Fibroblast of the aortic adventitia (primary cell): ENCODE measurements at regions not wholly inside any gene's neighbourhood (a gene's known extent, or its start where the extent isn't known, plus 50 kb on each side); places are given as distances from the start of the nearest gene placed in this dataset.

Experiments
- DNase-seq: peaks from one replicate; pipeline ENCODE4 v3.0.0-alpha.2; 2010; ENCODE audit warnings: low read depth
- H3K4me3 ChIP-seq: 2 replicates; pipeline ENCODE4 v1.5.1; 2011; ENCODE audit warnings: low read depth, mild to moderate bottlenecking, control low read depth, low read length, moderate library complexity
- TF ChIP-seq, protein P1 (sequence below): IDR thresholded peaks from 2 replicates; pipeline ENCODE4 v1.5.1; 2011; ENCODE audit warnings: mild to moderate bottlenecking, low read length, control low read depth, inconsistent platforms; ENCODE audit not compliant: insufficient read depth

DNA sequence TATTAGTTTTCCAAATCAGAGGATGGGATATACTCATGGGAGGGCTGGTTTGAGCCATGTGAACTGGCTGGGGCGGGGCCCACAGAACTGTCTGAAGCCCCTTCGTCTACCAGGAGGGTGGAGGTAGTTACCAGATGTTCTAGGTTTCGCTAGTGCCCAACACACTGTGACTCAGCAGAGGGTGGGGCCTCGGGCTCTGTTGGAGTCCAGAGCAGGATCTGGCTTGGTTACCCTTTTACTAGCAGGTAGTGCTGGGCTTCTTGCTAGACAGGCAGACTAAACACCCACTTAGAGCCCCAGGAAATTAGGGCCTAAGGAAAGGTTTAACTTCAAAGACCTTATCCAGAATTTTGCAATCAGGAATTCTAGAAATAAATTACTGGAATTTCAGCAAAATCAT, 56.2 kb upstream of the CHRDL1 start:
- H3K4me3 ChIP-seq, result no peak overlapping the region
- peak; percentile 24 for DNase-seq
- TF ChIP-seq, protein P1, sequence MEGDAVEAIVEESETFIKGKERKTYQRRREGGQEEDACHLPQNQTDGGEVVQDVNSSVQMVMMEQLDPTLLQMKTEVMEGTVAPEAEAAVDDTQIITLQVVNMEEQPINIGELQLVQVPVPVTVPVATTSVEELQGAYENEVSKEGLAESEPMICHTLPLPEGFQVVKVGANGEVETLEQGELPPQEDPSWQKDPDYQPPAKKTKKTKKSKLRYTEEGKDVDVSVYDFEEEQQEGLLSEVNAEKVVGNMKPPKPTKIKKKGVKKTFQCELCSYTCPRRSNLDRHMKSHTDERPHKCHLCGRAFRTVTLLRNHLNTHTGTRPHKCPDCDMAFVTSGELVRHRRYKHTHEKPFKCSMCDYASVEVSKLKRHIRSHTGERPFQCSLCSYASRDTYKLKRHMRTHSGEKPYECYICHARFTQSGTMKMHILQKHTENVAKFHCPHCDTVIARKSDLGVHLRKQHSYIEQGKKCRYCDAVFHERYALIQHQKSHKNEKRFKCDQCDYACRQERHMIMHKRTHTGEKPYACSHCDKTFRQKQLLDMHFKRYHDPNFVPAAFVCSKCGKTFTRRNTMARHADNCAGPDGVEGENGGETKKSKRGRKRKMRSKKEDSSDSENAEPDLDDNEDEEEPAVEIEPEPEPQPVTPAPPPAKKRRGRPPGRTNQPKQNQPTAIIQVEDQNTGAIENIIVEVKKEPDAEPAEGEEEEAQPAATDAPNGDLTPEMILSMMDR, result no peak

DNA sequence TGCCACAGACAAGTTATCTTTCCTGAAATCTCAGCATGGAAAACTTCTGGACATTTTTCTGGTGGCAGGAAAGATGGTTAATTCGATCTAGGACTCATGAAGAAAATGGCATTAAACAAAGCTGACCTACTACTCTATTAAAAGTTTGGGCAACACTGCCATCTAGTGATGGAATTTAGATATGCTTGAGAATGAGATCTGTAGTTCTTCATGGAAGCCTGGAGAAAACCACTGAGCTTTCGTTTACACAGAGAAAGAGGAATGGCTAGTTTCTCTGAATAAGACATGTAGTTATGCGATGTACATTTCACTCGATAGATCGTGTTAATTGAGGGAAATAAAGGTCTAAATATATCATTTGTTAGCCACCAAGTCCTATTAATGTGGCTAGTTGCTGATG, 51.7 kb upstream of the CHRDL1 start:
- H3K4me3 ChIP-seq, result no peak overlapping the region
- peak; percentile 81 for DNase-seq
- TF ChIP-seq, protein P1, result peak; percentile 60

DNA sequence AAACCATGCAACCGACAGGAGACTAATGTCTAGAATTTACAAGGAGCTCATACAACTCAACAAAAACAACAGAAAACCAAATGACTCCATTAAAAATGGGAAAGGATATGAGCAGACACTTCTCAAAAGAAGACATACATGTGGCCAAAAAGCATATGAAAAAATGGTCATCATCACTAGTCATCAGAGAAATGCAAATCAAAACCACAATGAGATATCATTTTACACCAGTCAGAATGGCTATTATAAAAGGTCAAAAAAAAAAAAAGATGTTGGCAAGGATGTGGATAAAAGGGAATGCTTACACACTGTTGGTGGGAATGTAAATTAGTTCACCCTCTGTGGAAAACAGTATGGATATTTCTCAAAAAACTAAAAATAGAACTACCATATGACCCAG, 50.5 kb upstream of the CHRDL1 start:
- TF ChIP-seq, protein P1, result no peak
- DNase-seq, result no peak
- H3K4me3 ChIP-seq, result no peak overlapping the region
